ENCODE measurements at regions not wholly inside any gene's neighbourhood (a gene's known extent, or its start where the extent isn't known, plus 50 kb on each side); places are given as distances from the start of the nearest gene placed in this dataset.
A peak's percentile ranks its signal among the peaks of the same experiment; 100 is the strongest.

DNA sequence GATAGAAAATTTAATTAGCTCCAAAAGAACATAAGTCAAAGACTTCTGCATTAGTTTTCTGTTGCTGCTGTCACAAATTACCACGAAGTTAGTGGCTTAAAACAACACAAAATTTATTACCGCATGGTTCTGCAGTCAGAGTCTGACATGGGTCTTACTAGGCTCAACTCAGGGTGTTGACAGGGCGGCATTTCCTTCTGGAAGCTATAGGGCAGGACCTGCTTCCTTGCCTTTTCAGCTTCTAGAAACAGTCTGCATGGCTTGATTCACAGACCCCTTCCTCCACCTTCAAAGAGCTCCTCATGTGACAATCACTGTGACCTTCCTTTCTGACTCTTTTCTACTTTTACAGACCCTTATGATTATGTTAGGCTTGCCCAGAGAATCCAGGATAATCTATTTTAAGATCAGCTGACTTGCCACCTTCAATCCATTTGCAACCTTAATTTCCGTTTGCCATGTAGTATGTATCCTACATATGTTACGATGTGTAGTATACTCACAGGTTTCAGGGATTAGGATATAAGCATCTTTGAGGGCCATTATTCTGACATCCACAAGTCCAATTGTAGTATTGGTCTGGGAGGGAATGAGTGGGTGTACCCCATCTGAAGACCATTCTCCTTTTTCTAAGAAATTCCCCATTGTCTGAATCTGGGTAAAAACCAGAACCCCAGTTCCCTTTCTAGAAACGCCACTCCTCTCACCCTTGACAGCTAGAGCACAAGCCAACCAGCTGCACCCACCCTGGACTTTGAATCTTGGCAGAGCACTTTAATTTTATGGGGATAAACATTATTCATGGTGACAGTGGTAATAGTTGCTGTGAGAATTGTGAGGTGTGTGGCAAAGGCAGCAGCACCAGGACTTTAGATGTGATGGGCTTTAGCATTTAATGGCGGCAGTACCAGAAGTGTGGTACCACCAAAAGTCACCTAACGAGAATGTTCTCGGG lies 265.5 kb downstream of the KCNJ2 start:
- Histone ChIP-seq H2AFZ (peak overlapping the region; percentile 20; the same call in 1 of the 2 replicates), H3K4me3 (no peak overlapping the region), H3K4me1 (ENCODE audit: insufficient read depth) (0 out of 2 replicates have a peak, but pooled peaks cover 7% of the 10 kb centered on the region), H3K79me2 (replicated peaks; ENCODE audit: insufficient read depth) (no peaks in the 10 kb centered on the region), H4K20me1 (replicated peaks; ENCODE audit: insufficient read depth) (no peaks in the 10 kb centered on the region), H3F3A (replicated peaks; ENCODE audit: low read depth) (no peaks in the 10 kb centered on the region), H3K27ac (ENCODE audit: low read depth) (no peak overlapping the region), H3K36me3 (ENCODE audit: insufficient read depth) (no peaks in the 10 kb centered on the region), H3K4me2 (no peak overlapping the region), H3K9me2 (ENCODE audit: insufficient read depth) (no peaks in the 10 kb centered on the region), H3K27me3 (ENCODE audit: insufficient read depth) (no peaks in the 10 kb centered on the region)
- no peak overlapping the region for H3K4me3 Mint-ChIP-seq
- H3K27ac Mint-ChIP-seq = no peak overlapping the region
- TF ChIP-seq, protein P1, sequence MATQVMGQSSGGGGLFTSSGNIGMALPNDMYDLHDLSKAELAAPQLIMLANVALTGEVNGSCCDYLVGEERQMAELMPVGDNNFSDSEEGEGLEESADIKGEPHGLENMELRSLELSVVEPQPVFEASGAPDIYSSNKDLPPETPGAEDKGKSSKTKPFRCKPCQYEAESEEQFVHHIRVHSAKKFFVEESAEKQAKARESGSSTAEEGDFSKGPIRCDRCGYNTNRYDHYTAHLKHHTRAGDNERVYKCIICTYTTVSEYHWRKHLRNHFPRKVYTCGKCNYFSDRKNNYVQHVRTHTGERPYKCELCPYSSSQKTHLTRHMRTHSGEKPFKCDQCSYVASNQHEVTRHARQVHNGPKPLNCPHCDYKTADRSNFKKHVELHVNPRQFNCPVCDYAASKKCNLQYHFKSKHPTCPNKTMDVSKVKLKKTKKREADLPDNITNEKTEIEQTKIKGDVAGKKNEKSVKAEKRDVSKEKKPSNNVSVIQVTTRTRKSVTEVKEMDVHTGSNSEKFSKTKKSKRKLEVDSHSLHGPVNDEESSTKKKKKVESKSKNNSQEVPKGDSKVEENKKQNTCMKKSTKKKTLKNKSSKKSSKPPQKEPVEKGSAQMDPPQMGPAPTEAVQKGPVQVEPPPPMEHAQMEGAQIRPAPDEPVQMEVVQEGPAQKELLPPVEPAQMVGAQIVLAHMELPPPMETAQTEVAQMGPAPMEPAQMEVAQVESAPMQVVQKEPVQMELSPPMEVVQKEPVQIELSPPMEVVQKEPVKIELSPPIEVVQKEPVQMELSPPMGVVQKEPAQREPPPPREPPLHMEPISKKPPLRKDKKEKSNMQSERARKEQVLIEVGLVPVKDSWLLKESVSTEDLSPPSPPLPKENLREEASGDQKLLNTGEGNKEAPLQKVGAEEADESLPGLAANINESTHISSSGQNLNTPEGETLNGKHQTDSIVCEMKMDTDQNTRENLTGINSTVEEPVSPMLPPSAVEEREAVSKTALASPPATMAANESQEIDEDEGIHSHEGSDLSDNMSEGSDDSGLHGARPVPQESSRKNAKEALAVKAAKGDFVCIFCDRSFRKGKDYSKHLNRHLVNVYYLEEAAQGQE (IDR thresholded peaks at IDR 0.05; ENCODE audit: unreplicated experiment) = no peak
- TF ChIP-seq EZH2phosphoT487 (IDR thresholded peaks at IDR 0.05; ENCODE audit: unreplicated experiment) (no peak), ZNF114 (CRISPR knock-in tag; IDR thresholded peaks at IDR 0.05) (no peak), JUNB (IDR thresholded peaks at IDR 0.05; ENCODE audit: unreplicated experiment) (no peak), CREB1 (CRISPR knock-in tag; IDR thresholded peaks at IDR 0.05; ENCODE audit: low read depth) (no peak), POLR2AphosphoS5 (IDR thresholded peaks at IDR 0.05; ENCODE audit: low read depth) (no peak), ZNF331 (CRISPR knock-in tag; IDR thresholded peaks at IDR 0.05; ENCODE audit: low read depth) (no peak), NANOG (IDR thresholded peaks at IDR 0.05; ENCODE audit: borderline replicate concordance) (no peak), EZH2 (IDR thresholded peaks at IDR 0.05; ENCODE audit: low read depth, unreplicated experiment) (no peak), STAT1 (IDR thresholded peaks at IDR 0.05; ENCODE audit: unreplicated experiment) (no peak)
- TF ChIP-seq, protein P2, sequence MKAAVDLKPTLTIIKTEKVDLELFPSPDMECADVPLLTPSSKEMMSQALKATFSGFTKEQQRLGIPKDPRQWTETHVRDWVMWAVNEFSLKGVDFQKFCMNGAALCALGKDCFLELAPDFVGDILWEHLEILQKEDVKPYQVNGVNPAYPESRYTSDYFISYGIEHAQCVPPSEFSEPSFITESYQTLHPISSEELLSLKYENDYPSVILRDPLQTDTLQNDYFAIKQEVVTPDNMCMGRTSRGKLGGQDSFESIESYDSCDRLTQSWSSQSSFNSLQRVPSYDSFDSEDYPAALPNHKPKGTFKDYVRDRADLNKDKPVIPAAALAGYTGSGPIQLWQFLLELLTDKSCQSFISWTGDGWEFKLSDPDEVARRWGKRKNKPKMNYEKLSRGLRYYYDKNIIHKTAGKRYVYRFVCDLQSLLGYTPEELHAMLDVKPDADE (IDR thresholded peaks at IDR 0.05) = no peak
- TF ChIP-seq, protein P3, sequence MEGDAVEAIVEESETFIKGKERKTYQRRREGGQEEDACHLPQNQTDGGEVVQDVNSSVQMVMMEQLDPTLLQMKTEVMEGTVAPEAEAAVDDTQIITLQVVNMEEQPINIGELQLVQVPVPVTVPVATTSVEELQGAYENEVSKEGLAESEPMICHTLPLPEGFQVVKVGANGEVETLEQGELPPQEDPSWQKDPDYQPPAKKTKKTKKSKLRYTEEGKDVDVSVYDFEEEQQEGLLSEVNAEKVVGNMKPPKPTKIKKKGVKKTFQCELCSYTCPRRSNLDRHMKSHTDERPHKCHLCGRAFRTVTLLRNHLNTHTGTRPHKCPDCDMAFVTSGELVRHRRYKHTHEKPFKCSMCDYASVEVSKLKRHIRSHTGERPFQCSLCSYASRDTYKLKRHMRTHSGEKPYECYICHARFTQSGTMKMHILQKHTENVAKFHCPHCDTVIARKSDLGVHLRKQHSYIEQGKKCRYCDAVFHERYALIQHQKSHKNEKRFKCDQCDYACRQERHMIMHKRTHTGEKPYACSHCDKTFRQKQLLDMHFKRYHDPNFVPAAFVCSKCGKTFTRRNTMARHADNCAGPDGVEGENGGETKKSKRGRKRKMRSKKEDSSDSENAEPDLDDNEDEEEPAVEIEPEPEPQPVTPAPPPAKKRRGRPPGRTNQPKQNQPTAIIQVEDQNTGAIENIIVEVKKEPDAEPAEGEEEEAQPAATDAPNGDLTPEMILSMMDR (conservative IDR thresholded peaks at IDR 0.05; ENCODE audit: low read depth in 2 of 2) = no peak
- TF ChIP-seq, protein P4, sequence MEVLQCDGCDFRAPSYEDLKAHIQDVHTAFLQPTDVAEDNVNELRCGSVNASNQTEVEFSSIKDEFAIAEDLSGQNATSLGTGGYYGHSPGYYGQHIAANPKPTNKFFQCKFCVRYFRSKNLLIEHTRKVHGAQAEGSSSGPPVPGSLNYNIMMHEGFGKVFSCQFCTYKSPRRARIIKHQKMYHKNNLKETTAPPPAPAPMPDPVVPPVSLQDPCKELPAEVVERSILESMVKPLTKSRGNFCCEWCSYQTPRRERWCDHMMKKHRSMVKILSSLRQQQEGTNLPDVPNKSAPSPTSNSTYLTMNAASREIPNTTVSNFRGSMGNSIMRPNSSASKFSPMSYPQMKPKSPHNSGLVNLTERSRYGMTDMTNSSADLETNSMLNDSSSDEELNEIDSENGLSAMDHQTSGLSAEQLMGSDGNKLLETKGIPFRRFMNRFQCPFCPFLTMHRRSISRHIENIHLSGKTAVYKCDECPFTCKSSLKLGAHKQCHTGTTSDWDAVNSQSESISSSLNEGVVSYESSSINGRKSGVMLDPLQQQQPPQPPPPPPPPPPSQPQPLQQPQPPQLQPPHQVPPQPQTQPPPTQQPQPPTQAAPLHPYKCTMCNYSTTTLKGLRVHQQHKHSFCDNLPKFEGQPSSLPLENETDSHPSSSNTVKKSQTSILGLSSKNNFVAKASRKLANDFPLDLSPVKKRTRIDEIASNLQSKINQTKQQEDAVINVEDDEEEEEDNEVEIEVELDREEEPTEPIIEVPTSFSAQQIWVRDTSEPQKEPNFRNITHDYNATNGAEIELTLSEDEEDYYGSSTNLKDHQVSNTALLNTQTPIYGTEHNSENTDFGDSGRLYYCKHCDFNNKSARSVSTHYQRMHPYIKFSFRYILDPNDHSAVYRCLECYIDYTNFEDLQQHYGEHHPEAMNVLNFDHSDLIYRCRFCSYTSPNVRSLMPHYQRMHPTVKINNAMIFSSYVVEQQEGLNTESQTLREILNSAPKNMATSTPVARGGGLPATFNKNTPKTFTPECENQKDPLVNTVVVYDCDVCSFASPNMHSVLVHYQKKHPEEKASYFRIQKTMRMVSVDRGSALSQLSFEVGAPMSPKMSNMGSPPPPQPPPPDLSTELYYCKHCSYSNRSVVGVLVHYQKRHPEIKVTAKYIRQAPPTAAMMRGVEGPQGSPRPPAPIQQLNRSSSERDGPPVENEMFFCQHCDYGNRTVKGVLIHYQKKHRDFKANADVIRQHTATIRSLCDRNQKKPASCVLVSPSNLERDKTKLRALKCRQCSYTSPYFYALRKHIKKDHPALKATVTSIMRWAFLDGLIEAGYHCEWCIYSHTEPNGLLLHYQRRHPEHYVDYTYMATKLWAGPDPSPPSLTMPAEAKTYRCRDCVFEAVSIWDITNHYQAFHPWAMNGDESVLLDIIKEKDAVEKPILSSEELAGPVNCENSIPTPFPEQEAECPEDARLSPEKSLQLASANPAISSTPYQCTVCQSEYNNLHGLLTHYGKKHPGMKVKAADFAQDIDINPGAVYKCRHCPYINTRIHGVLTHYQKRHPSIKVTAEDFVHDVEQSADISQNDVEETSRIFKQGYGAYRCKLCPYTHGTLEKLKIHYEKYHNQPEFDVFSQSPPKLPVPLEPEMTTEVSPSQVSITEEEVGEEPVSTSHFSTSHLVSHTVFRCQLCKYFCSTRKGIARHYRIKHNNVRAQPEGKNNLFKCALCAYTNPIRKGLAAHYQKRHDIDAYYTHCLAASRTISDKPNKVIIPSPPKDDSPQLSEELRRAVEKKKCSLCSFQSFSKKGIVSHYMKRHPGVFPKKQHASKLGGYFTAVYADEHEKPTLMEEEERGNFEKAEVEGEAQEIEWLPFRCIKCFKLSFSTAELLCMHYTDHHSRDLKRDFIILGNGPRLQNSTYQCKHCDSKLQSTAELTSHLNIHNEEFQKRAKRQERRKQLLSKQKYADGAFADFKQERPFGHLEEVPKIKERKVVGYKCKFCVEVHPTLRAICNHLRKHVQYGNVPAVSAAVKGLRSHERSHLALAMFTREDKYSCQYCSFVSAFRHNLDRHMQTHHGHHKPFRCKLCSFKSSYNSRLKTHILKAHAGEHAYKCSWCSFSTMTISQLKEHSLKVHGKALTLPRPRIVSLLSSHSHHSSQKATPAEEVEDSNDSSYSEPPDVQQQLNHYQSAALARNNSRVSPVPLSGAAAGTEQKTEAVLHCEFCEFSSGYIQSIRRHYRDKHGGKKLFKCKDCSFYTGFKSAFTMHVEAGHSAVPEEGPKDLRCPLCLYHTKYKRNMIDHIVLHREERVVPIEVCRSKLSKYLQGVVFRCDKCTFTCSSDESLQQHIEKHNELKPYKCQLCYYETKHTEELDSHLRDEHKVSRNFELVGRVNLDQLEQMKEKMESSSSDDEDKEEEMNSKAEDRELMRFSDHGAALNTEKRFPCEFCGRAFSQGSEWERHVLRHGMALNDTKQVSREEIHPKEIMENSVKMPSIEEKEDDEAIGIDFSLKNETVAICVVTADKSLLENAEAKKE (CRISPR knock-in tag; IDR thresholded peaks at IDR 0.05) = no peak
- H3K4me1 Mint-ChIP-seq = peaks cover 11% of the 10 kb centered on the region; the same call in 2 of the 3 replicates
- H3K27me3 Mint-ChIP-seq (ENCODE audit: insufficient read depth, low read depth, poor library complexity) = no peaks in the 10 kb centered on the region
- ATAC-seq (no peak), DNase-seq (ENCODE audit: low spot score) (no peak)
- H3K9me3 Mint-ChIP-seq = no peaks in the 10 kb centered on the region; the same call in 2 of the 3 replicates
- H3K36me3 Mint-ChIP-seq (ENCODE audit: low read depth) = no peaks in the 10 kb centered on the region

Measured in GM23338 (cell line).